Pulmonary artery endothelial cell (primary cell): ENCODE measurements at regions not wholly inside any gene's neighbourhood (a gene's known extent, or its start where the extent isn't known, plus 50 kb on each side); places are given as distances from the start of the nearest gene placed in this dataset.
A peak's percentile ranks its signal among the peaks of the same experiment; 100 is the strongest.

Experiments used
- DNase-seq: peaks from one replicate; pipeline ENCODE4 v3.0.0-alpha.2; 2011; ENCODE audit warnings: low read depth, low spot score

DNA sequence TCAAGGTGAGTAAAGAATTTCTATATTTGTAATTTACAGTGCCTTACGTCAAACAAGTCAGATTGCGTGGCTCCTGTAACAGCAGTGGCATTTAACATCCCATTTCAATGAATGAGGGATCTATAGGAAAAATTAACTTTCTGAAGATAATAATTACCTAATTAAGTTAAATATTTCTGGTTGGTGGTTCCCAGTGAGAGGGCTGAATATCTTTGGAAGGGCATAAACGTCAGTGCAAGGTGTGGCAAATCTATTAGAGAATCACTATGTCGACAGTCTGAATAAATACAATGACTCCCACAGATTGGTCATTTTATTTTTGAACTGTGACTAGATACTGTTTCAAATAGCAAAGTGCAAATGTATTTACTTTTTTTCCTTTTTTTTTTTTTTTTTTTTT is 80.0 kb downstream of the S1PR1 start:
- DNase-seq, result no peak

DNA sequence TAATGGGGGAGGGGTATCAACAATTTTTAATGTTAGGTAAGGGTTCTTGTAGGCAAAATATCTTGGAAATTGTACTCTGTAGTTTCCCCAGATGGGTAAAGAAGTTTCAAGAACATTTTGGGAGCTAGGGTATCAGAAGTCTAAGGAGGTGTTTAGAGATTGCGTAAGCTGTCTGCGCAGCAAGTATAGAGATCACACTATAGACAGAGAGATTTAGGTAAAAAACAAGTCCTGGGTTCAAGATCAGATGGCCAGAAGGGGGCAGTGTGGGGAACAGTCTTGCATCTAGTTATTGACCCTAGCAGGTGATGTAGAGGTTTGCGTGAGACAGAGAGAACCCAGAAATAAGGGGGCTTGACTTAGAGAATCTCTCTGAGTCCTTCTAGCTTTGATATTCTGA is 80.8 kb downstream of the S1PR1 start:
- no peak for DNase-seq

DNA sequence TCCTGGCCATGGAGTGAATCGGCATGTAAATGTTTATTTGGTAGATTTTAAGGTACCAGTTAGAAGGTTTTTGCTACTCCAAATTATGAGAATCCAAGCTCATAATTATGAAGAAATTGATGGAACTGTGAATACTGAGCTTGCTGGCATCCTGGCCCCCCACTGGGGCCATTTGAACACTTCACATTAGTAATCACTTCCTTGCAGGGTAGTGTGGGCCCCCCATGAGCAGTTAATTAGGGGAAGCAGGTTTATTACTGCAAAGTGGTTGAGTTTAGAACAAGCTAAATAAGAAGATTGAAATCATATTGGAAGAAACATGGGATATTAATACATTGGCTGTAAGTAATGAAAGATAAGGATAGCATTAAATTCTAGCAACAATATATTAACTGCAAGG is 86.7 kb downstream of the S1PR1 start:
- no peak for DNase-seq

DNA sequence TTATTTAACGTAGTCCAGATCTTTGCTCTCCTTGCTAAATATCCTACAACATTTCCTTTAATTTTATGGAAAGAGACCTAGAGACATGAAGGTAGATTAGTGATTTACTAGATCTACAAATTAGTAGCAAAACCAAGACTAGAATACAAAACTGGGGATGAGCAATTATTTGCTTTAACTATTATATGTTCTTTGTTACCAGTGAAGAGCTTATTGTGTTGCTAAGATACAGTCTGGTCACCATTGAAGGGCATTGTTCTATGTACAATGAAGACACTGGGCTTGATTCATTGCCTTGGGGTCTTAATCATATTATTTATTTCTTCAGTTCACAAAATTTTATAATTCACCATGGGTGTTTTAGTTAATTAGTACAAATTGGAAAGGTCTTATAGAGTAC is 88.3 kb downstream of the S1PR1 start:
- no peak for DNase-seq

DNA sequence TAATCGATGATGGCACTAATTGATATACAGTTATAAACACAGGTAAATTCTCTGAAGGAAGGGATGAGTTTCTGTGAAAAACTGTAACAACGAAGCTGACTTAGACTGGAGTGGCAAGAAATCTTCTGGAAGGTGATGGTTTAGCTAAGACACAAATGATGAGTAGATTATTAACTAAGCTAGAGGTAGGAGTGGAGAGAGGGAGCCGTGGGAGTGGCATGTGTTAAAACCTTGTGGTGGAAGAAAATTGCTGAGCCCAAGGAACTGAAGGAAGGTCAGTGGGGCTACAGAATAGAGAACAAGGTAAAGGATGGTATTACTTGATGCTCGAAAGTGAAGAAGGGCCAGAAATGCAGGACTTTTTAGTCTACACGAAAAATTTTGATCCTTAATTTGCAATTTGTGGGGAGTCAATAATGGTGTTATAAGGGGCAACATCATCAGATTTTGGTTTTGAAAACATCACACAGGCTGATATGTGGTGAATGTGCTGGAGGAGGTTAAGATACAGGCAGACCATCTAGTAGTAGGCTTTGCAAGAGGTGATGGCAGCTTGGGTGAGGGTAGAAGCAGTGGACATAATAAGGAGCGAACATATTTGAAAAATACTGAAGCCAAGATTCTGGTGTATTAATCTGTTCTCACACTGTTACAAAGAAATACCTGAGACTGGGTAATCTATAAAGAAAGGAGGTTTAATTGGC is 93.8 kb downstream of the S1PR1 start:
- no peak for DNase-seq

DNA sequence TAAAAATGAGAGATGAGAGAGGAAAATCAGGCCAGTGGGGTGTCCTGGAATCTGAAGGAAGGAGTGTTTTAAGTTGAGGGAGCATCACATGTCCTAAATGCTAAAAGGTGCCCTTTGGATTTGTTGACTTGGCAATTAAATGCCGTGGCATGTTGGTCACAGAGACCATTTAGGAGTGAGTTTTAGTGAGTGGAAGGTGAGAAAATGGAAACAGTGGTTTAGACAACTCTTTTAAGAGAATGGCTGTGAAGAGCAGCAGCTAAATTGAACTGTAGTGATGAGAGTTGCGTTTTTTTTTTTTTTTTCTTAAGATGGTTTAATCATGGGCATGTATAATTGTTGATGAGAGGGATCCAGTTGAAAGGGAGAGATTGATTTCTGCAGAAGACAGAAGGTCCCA is 95.0 kb downstream of the S1PR1 start:
- no peak for DNase-seq

DNA sequence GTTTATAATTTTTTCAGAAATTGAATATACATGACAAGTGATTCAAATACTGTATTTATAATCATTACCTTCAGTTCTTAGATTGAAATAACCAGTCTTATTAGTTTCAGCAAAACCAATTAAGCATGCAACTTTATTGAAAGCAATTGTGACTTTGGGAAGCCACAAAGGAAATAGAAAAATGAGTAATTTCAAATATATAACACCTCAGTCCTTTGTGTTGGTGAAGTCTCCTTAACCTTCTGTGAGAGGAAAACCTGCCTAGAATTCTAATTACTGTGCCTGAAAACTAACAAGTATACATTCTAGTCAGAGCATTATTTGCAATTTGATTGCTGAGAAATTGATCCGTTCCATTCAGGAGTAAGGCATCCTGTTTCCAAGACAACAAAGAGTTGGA is 95.8 kb downstream of the S1PR1 start:
- no peak for DNase-seq

DNA sequence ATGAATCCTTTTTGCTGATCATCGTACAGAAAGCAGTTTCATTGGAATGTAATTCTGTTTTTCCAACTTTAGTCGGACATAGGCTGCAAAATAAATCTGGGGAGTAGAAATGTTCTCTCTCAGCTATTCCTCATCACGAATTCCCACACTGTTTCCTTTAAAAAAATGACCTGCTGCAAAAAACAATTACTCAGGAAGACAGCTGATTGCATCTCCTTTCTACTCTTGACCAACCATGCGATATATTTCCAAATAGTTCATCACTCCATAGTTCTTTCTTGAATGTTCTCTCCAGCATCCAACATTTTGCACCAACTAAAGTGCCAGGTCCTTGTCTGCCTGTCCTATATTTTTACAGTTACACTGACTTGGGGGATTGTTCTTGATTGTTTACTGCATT is 96.4 kb downstream of the S1PR1 start:
- no peak for DNase-seq

DNA sequence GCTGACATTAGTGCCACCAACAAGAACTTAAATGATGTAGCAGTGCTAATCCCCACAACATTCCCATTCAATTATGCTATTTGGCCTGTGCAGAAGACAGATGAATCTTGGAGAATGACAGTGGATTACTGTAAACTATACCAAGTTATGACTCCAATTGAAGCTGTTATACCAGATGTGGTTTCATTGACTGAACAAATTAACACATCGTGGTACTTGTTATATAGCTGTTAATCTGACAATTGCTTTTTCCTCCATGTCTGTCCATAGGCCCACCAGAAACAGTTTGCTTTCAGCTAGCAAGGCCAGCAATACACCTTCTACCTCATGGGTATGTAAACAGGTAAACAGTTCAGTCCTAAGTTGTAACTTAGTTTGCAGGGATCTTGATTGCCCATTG is 101.1 kb downstream of the S1PR1 start:
- no peak for DNase-seq

DNA sequence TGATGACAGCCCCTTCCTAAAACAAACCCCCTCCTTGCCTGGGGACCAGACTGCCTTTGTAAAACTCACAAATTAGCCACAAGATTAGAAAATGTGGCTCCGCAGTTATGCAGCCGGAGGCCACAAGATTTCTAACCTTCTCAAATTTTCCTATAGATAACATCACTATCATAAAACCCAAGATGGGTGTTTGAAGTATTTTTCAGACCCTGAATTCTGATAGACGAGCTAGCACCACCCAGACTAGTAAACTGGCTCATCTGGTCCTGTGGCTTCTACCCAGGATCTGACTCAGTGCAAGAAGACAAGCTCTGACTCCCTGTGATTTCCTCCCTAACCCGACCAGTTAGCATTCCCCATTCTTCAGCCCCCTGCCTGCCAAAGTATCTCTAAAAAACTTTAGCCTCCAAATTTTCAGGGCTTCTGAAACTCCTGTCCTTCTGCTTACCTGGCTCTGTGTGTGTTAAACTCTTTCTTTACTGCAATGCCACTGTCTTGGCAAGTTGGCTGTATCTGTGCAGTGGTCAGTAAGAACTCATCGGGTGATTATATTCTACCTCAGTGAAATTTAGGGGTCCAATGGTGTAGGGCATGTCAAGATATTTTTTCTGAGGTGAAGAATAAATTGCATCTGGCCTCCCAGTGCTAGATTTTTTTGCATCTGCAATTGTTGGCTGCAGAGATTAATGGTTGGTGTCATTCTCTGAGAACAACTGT is 102.1 kb downstream of the S1PR1 start:
- DNase-seq, result no peak

DNA sequence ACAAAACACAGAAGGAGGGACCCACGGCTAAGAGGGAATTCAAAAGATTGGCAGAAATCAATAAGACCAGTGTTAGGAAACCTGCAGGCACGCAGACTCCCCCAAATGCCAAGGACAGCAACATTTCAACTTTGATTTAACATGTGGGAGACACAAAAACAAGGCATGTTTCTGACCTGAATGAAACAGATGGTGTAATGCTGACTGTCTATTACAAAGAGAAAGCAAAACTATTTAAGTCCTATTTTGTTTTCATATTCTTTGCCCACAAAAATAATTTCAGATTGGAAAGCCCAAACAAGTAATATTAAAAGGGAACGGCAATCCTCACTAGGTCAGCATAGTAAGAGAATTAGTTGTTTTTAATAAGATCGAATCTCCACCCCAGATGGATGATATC is 107.9 kb downstream of the S1PR1 start:
- no peak for DNase-seq

DNA sequence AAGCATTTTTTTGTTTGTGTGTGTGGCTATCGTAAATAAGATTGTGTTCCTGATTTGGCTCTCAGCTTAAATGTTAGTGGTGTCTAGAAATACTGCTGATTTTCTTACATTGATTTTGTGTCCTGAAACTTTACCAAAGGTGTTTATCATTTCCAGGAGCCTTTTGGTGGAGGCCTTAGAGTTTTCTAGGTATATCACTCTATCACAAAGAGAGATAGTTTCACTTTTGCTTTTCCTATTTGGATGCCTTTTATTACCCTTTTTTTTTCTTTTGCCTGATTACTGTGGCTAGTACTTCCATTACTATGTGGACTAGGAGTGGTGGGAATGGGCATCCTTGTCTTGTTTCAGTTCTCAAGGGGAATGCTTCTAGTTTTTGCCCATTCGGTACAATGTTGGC is 109.6 kb downstream of the S1PR1 start:
- DNase-seq, result no peak

DNA sequence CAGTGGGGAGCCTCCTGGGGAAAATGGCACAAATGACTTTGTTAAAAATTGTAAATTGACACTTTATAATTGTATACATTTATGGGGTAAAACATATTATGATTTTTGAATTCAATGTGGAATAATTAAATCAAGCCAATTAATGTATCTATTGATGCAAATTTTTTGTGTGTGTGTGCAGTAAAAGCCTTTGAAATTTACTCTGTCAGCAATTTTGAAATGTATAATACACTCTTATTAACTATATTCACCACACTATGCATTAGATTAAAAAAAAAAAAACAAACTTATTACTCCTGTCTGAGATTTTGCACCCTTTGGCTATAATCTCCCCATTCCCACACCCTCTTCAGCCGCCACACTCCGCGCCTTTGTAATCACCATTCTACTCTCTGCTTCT is 119.2 kb downstream of the S1PR1 start:
- DNase-seq, result no peak

DNA sequence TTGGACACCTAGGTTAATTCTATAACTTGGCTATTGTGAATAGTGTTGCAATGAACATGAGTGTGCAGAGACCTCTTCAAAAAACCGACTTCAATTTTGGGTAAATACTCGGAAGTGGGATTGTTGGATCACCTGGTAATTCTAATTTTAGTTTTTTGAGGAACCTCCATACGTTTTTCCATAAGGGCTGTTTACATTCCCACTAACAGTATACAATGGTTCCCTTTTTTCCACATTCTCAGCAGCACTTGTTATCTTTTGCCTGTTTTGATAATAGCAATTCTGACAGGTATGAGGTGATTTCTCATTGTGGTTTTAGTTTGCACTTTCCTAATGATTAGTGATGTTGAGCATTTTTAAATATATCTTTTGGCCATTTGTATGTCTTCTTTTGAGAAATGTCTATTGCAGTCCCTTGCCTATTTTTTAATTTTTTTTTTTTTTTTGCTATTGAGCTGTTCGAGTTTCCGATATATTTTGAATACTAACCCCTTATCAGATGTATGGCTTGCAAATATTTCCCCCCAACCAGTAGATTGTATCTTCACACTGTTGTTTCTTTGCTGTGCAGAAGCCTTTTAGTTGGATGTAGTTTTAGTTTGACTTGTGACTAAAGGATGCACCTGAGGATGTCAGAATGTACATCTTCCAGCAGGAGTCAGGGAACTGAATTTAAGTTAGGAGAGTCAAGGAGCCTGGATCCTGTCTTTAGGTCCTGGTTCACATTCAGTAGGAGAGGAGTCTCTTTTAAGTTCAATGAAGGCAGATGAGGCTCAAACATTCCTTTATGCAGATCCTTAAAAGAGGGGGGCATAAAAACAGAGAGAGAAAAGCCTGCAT is 120.0 kb downstream of the S1PR1 start:
- no peak for DNase-seq

DNA sequence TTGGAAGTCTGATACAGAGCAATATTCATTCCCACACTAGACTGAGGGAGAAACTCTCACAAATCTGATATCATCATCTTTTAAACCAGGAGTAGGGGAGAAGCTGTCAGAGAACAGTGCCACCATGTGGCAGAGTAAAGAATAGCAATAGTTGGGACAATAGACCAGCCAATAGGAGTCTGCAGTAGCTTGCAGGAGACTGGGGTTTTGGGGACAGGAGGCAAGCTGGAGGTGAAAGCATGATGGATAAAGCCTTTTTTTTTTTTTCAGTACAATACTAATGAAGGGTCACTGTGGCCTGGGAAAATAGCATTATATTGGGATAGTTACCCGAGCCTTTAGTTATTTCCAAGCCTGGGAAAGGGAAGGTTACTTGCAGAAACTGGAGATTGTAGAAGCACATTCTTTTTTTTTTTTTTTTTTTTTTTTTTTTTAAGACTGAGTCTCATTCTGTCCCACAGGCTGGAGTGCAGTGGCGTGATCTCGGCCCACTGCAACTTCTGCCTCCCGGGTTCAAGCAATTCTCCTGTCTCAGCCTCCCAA is 120.7 kb downstream of the S1PR1 start:
- DNase-seq, result peak; percentile 51

DNA sequence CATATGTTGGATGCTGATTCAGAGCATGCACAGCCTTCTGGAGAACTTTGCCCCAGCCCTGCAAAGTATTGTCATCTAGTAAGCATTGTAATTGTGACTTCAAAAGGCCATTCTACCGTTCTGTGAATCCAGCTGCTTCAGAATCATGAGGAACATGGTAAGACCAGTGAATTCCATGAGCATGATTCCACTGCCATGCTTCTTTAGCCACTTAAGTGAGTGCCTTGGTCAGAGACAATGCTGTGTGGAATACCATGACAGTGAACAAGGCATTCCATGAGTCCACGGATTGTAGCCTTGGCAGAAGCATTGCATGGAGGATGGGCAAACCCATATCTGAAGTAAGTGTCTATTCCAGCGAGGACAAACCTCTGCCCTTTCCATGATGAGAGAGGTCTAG is 123.7 kb downstream of the S1PR1 start:
- no peak for DNase-seq

DNA sequence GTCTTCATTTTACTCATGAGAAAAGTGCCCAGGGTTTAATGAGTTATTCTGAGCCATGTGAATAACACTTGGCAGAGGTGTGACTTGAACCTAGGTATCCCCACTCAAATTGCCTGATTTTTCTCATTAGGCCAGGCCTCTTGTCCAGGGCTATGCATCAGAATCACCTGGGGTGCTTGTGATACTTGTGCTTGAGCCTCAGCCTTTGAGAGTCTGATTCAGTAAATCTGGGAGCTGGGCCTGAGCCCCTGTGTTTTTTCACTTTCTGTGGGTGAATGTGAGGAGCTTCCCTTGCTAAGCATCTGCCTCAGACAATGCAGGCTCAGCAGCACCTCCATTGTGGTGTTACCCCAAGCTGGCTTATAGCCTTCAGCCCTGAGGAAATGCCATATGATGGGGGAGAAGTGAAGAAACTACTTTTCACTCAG is 127.1 kb downstream of the S1PR1 start:
- DNase-seq, result no peak

DNA sequence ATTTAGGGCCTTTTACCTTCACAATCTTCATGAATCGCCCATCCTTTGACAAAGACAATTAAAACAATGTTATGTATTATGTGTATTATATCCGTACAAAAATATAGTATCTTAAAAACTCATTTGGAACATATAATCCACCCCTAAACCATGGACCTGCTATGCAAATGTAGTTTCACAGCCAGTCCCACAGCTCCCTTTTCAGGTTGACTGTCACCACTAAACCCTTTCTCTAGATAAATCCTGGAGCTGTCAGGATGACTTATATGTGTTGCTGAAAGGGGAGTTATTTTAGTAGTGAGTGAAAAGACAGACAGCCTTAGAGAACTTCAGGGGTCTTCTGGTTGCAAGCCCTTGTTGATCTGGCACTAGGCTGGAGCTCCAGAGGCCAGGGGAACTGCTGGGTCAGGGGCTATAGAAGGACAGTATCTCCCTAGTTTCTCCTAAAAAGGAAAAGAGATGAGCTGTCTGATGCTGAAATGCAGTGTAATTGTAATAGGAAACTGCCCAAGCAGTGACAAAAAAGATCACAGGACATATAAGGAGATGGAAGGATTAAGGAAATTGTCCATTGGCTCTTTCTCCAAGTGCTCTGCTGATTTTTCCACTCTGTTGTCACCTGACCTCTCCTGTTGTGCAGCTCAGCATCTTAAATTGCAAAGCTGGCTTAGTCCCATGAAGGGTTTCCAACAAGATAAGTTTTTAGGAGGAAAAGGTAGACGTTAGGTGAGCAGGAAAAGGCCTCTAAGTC is 127.7 kb downstream of the S1PR1 start:
- DNase-seq, result no peak

DNA sequence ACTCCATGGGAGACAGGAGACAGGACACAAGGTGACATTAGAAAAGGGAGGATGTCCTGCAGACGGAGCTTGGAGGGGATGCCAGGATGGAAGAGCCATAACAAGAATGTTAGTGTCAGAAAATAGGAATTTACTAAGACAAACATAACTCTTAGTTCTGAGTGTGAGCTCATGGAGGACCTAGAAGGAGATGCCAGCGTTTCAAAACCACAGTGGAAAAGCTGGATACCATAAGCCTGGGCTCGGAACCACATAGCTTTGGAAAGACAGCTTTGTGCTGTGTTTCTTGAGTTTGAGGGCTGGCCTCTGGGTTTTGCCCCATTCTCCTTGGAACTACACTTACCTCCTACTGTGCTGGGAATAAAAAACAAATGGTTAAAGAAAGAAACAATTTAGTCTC is 128.4 kb downstream of the S1PR1 start:
- DNase-seq, result no peak

DNA sequence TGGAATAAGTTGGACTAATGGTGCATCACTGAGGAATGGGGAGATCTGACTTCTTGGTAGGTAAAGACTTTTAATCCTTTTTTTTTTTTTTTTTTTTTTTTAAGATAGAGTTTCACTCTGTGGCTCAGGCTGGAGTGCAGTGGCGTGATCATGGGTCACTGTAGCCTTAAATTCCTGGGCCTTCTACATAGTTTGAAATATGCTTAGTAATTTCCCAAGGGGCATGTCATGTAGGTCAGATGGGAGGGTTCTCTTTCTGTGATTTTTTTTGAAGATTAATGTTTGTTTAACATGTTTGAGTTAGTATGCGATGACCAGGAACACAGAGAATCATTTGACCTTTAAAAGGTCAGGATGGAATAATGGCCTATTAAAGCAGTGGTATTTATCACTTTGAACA is 129.1 kb downstream of the S1PR1 start:
- DNase-seq, result no peak

DNA sequence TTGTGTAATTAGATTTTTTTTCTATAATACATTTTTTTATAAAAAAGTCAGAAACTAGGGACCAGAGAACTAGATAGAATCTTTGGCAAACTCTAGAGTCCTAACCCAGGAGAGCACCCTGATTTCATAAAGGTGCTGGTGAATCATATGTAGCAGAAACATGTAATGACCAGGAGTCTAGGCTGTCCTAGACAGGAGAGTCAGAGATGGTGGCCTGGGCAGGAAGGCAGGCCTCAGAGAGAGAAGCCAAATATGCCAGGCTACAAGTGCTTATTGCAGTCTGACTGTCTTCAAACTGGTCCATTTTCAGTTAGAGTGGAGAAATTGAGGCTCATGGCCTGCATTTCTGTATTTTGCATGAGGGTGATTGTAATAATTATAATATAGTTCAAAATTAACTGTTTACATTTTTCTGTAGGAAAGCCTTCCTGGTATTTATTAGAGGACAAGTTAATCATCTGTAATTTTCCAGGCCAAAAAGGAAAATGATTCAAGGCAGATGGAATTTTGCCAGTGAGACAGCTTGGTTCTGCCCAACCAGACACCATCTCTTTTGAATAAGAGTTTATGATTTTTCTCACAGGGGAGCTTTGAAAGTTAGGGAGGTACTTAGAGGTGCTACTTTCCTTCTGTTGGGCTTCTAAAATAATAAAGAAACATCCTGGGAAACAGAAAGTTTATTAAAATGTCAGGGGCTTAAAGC is 129.8 kb downstream of the S1PR1 start:
- DNase-seq, result peak; percentile 41
